ENCODE measurements at regions not wholly inside any gene's neighbourhood (a gene's known extent, or its start where the extent isn't known, plus 50 kb on each side); places are given as distances from the start of the nearest gene placed in this dataset.

GRCh38 chr6:113489952-113490746 lies 367.0 kb upstream of the MARCKS start:
- DNase-seq = no peak

- DNase-seq = no peak
Observed at GRCh38 chr6:113491376-113491775, 365.8 kb upstream of the MARCKS start.

GRCh38 chr6:113493991-113494390 lies 363.2 kb upstream of the MARCKS start:
- DNase-seq = no peak

- DNase-seq = no peak
Observed at GRCh38 chr6:113495521-113495920, 361.6 kb upstream of the MARCKS start.

GRCh38 chr6:113496166-113496565 lies 361.0 kb upstream of the MARCKS start:
- no peak for DNase-seq

GRCh38 chr6:113500221-113500620 lies 356.9 kb upstream of the MARCKS start:
- DNase-seq = no peak

- DNase-seq = no peak
Observed at GRCh38 chr6:113505084-113505699, 352.0 kb upstream of the MARCKS start.

- no peak for DNase-seq
Observed at GRCh38 chr6:113508249-113508648, 348.9 kb upstream of the MARCKS start.

GRCh38 chr6:113511100-113511499 lies 346.0 kb upstream of the MARCKS start:
- no peak for DNase-seq

GRCh38 chr6:113512576-113512975 lies 344.6 kb upstream of the MARCKS start:
- DNase-seq = no peak

- DNase-seq = no peak
Observed at GRCh38 chr6:113513086-113513485, 344.1 kb upstream of the MARCKS start.

GRCh38 chr6:113522376-113522775 lies 334.8 kb upstream of the MARCKS start:
- no peak for DNase-seq

GRCh38 chr6:113524826-113525225 lies 332.3 kb upstream of the MARCKS start:
- no peak for DNase-seq

GRCh38 chr6:113526553-113526952 lies 330.6 kb upstream of the MARCKS start:
- no peak for DNase-seq

- DNase-seq = no peak
Observed at GRCh38 chr6:113526995-113527394, 330.1 kb upstream of the MARCKS start.

GRCh38 chr6:113528111-113528510 lies 329.0 kb upstream of the MARCKS start:
- no peak for DNase-seq

- no peak for DNase-seq
Observed at GRCh38 chr6:113529196-113529595, 327.9 kb upstream of the MARCKS start.

GRCh38 chr6:113529879-113530278 lies 327.3 kb upstream of the MARCKS start:
- no peak for DNase-seq

- no peak for DNase-seq
Observed at GRCh38 chr6:113530769-113531168, 326.4 kb upstream of the MARCKS start.

- no peak for DNase-seq
Observed at GRCh38 chr6:113539202-113539601, 317.9 kb upstream of the MARCKS start.

GRCh38 chr6:113539623-113540022 lies 317.5 kb upstream of the MARCKS start:
- DNase-seq = no peak

- no peak for DNase-seq
Observed at GRCh38 chr6:113540466-113540865, 316.7 kb upstream of the MARCKS start.

GRCh38 chr6:113551168-113551567 lies 306.0 kb upstream of the MARCKS start:
- DNase-seq = no peak

GRCh38 chr6:113556775-113557174 lies 300.4 kb upstream of the MARCKS start:
- DNase-seq = no peak

GRCh38 chr6:113558431-113558830 lies 298.7 kb upstream of the MARCKS start:
- DNase-seq = no peak
